Immature natural killer cell (primary cell): ENCODE measurements at regions not wholly inside any gene's neighbourhood (a gene's known extent, or its start where the extent isn't known, plus 50 kb on each side); places are given as distances from the start of the nearest gene placed in this dataset.

Source experiments
- DNase-seq, 3 donors: peaks; one replicate each; pipeline ENCODE4 v3.0.0; 2022; ENCODE audit warnings: mixed read lengths in 1 of 3
- H3K27ac Mint-ChIP-seq, 6 donors: one replicate each; pipeline ENCODE4 v1.8.0; 2020; ENCODE audit warnings: mixed read lengths in 6 of 6, mild to moderate bottlenecking in 5 of 6, inconsistent platforms in 4 of 6, moderate library complexity in 3 of 6
- H3K27me3 Mint-ChIP-seq, 3 donors: one replicate each; pipeline ENCODE4 v1.8.0; 2020 to 2021; ENCODE audit warnings: low read depth in 3 of 3, mild to moderate bottlenecking in 3 of 3, mixed read lengths in 3 of 3, moderate library complexity in 3 of 3, inconsistent platforms in 1 of 3
- H3K36me3 Mint-ChIP-seq, 3 donors: one replicate each; pipeline ENCODE4 v1.8.0; 2020; ENCODE audit warnings: mixed read lengths in 3 of 3, inconsistent platforms in 2 of 3, mild to moderate bottlenecking in 2 of 3
- H3K4me1 Mint-ChIP-seq, 2 donors: one replicate each; pipeline ENCODE4 v1.8.0; 2020; ENCODE audit warnings: inconsistent platforms in 2 of 2, mild to moderate bottlenecking in 2 of 2, mixed read lengths in 2 of 2, moderate library complexity in 1 of 2
- H3K4me3 Mint-ChIP-seq, 5 donors: one replicate each; pipeline ENCODE4 v1.8.0; 2020; ENCODE audit warnings: mild to moderate bottlenecking in 5 of 5, mixed read lengths in 5 of 5, inconsistent platforms in 3 of 5, moderate library complexity in 3 of 5
- H3K9me3 Mint-ChIP-seq, 6 donors: one replicate each; pipeline ENCODE4 v1.8.0; 2020; ENCODE audit warnings: mild to moderate bottlenecking in 6 of 6, mixed read lengths in 6 of 6, inconsistent platforms in 4 of 6, moderate library complexity in 3 of 6

DNA sequence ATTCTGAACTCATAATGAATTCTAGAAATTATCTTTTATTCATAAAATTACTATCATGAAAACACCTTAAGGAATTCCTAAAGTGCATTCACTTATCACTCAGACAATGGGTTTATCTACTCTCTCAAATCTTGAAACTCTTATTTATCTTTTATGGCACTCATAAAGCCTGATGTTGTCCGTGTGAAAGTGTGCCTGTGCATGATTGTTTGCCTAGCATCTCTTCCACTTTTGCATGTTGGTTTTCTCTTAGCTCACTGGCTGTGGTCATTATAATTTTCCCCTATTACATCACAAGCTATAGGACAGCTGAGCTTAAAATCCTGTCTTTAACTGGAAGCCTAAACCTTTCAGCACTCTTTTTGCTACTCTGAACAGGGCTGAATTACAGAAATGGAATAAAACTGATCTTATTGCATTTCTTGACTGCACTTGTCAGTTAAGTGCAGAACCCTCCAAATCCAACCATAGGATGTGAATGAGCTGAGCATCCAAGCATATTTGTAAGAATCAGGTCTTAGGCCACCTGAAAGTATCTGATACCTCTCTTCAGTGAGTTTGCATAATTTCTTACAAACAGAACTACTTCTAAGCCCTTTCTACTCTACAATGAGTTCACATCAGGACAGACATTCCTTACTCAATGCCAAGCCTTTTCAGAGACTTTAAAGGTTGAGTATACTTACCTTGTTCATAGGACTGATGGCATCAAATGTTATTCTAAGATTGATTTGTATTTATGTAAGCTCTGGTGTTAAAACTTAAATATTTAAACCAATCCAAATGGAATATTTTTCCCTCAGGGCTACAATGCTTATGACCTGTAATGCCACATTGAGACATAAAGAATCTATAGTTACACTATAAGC is 221.2 kb upstream of the KITLG start:
- Mint-ChIP-seq H3K4me3 (no peak overlapping the region), H3K4me1 (no peaks in the 10 kb centered on the region), H3K36me3 (no peaks in the 10 kb centered on the region), H3K27ac (no peak overlapping the region), H3K27me3 (no peaks in the 10 kb centered on the region), H3K9me3 (peaks cover 0 to 19% (median 4%) of the 10 kb centered on the region in 6 donors)
- DNase-seq: no peak

DNA sequence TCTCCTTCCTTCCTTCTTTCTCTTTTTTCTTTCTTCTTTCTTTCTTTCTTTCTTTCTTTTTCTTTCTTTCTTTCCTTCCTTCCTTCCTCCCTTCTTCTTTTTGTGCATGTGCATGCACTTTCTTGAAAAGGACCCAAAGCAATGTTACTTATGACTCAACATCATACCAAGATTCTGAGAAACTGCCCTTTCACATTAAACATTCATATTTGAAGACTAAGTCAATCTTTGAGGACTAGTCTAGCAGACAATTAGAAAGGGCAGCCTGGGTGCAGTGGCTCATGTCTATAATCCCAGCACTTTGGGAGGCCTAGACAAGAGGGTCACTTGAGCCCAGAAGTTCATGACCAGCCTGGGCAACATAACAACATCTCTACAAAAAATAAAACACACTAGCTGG is 212.8 kb upstream of the KITLG start:
- no peaks in the 10 kb centered on the region for H3K4me1 Mint-ChIP-seq
- DNase-seq: no peak
- no peak overlapping the region for H3K27ac Mint-ChIP-seq
- H3K9me3 Mint-ChIP-seq: peaks cover 3 to 33% (median 11%) of the 10 kb centered on the region in 6 donors
- no peak overlapping the region for H3K4me3 Mint-ChIP-seq
- no peaks in the 10 kb centered on the region for H3K36me3 Mint-ChIP-seq
- peaks cover 0 to 1% (median 1%) of the 10 kb centered on the region in 3 donors for H3K27me3 Mint-ChIP-seq

DNA sequence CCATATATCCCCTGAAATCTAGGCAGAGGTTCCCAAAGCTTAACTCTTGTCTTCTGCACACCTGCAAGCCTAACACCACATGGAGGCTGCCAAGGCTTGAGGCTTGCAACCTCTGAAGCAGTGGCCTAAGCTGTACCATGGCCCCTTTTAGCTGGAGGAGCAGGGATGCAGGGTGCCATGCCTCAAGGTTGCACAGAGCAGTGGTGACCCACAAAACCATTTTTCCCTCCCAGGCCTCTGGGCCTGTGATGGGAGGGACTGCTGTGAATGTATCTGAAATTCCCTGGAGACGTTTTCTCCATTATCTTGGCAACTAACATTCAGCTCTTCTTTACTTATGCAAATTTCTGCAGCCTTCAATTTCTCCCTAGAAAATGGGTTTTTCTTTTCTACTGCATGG is 210.0 kb upstream of the KITLG start:
- Mint-ChIP-seq H3K4me3 (no peak overlapping the region), H3K27me3 (peaks cover 0 to 1% (median 1%) of the 10 kb centered on the region in 3 donors), H3K27ac (no peak overlapping the region), H3K4me1 (no peaks in the 10 kb centered on the region), H3K36me3 (no peaks in the 10 kb centered on the region), H3K9me3 (peaks cover 3 to 21% (median 11%) of the 10 kb centered on the region in 6 donors)
- no peak for DNase-seq

DNA sequence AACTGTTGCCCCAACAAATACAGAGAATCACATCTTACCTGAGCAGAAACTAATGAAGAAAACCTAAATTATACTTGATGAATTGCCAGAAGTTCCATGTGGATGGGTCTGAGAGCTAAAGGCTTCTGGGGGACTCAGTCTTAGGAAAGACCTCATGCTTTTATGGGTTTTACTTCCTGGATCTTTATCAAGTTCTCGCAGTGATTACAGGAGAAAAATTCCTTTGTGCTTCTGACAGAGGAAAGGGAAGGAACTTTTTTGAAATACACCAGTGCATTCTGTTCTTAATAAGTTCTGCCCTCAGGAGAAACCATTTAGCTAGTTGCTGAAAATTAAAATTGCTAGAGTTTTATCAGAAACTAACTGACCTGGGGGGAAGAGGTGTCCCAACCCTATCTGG is 203.9 kb upstream of the KITLG start:
- Mint-ChIP-seq H3K36me3 (no peaks in the 10 kb centered on the region), H3K9me3 (peaks cover 4 to 13% (median 8%) of the 10 kb centered on the region in 6 donors), H3K27me3 (peaks cover 0 to under 1% (median 0%) of the 10 kb centered on the region in 3 donors), H3K27ac (no peak overlapping the region), H3K4me1 (no peaks in the 10 kb centered on the region), H3K4me3 (no peak overlapping the region)
- DNase-seq: no peak

- no peak overlapping the region for H3K27ac Mint-ChIP-seq
- DNase-seq: no peak
- no peaks in the 10 kb centered on the region for H3K27me3 Mint-ChIP-seq
- H3K4me3 Mint-ChIP-seq: no peak overlapping the region
- H3K36me3 Mint-ChIP-seq: no peaks in the 10 kb centered on the region
- H3K9me3 Mint-ChIP-seq: peaks cover 4 to 13% (median 5%) of the 10 kb centered on the region in 6 donors
- no peaks in the 10 kb centered on the region for H3K4me1 Mint-ChIP-seq
These were observed 202.1 kb upstream of the KITLG start for GRCh38 chr12:88782351-88782750.

GRCh38 chr12:88781909-88782308 is 201.6 kb upstream of the KITLG start:
- DNase-seq: no peak
- no peaks in the 10 kb centered on the region for H3K36me3 Mint-ChIP-seq
- no peak overlapping the region for H3K4me3 Mint-ChIP-seq
- peaks cover 4 to 13% (median 5%) of the 10 kb centered on the region in 6 donors for H3K9me3 Mint-ChIP-seq
- no peaks in the 10 kb centered on the region for H3K4me1 Mint-ChIP-seq
- no peaks in the 10 kb centered on the region for H3K27me3 Mint-ChIP-seq
- H3K27ac Mint-ChIP-seq: no peak overlapping the region

DNA sequence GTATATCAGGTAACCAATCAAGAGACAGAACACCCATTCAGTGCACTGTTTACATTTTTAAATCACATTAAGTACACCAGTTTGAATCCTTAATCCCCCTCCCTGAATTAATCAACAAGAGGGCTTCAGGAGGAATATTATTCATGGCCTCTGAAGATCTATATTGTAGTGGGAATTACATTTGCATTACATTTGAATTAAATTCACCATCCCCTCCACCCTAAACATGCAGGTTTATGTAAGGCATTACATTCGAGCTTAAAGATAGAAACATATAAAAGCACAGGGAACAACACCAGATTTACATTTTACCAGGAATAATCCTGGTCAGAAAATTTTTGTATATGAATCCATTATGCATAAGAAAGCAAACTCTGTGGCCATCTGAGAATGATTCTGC is 197.8 kb upstream of the KITLG start:
- Mint-ChIP-seq H3K4me3 (no peak overlapping the region), H3K27ac (no peak overlapping the region), H3K36me3 (no peaks in the 10 kb centered on the region), H3K9me3 (peaks cover 0 to 10% (median 2%) of the 10 kb centered on the region in 6 donors), H3K27me3 (no peaks in the 10 kb centered on the region), H3K4me1 (no peaks in the 10 kb centered on the region)
- DNase-seq: no peak

DNA sequence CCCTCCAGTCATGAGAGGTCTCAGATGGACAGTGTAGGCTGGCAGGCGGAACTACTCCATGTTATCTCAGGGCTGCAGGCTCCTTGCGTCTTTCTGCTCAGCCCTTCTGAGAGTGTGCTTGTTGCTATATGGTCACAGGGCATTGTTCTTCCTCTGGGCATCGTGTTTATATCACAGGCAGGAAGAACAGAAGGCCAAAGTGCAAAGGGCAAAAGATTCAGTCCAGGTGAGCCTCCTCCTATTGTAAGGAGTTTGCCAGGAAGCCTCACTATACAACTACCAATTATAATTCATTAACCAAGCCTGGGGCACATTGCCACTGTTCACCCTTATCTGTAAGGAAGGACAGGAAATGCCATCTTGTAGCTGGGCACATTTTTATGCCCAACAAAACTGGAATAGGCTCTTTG is 195.5 kb upstream of the KITLG start:
- H3K9me3 Mint-ChIP-seq: peaks cover 0 to 6% (median 4%) of the 10 kb centered on the region in 6 donors
- no peaks in the 10 kb centered on the region for H3K4me1 Mint-ChIP-seq
- no peaks in the 10 kb centered on the region for H3K36me3 Mint-ChIP-seq
- no peak overlapping the region for H3K27ac Mint-ChIP-seq
- H3K27me3 Mint-ChIP-seq: no peaks in the 10 kb centered on the region
- no peak for DNase-seq
- no peak overlapping the region for H3K4me3 Mint-ChIP-seq

DNA sequence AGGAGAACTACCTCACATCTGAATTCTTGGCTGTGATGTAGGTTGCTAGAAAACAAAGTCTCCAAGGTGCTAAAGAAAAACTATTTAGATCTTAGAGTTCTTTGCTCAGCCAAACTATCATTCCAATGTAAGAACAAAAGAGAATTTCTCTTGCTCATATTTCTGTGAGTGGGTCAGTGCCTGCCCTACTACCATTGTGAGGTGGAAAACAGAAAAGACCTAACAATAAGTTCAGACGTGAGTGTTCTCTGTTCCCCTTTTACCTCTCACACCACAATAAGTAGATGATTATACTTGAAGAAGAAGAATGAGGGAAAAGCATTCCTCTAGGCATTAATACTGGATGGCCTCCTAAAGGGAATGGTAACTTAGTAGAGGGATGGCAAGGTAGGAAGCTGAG is 187.4 kb upstream of the KITLG start:
- no peaks in the 10 kb centered on the region for H3K4me1 Mint-ChIP-seq
- DNase-seq: no peak
- H3K27ac Mint-ChIP-seq: no peak overlapping the region
- no peak overlapping the region for H3K4me3 Mint-ChIP-seq
- H3K9me3 Mint-ChIP-seq: peaks cover 0 to 10% (median 3%) of the 10 kb centered on the region in 6 donors
- peaks cover 0 to 3% (median 1%) of the 10 kb centered on the region in 3 donors for H3K27me3 Mint-ChIP-seq
- H3K36me3 Mint-ChIP-seq: no peaks in the 10 kb centered on the region

GRCh38 chr12:88764781-88765480 is 184.7 kb upstream of the KITLG start:
- Mint-ChIP-seq H3K4me3 (no peak overlapping the region), H3K27ac (no peak overlapping the region), H3K36me3 (no peaks in the 10 kb centered on the region), H3K27me3 (peaks cover 0 to 3% (median 1%) of the 10 kb centered on the region in 3 donors), H3K9me3 (peaks cover 0 to 12% (median 7%) of the 10 kb centered on the region in 6 donors), H3K4me1 (no peaks in the 10 kb centered on the region)
- no peak for DNase-seq

DNA sequence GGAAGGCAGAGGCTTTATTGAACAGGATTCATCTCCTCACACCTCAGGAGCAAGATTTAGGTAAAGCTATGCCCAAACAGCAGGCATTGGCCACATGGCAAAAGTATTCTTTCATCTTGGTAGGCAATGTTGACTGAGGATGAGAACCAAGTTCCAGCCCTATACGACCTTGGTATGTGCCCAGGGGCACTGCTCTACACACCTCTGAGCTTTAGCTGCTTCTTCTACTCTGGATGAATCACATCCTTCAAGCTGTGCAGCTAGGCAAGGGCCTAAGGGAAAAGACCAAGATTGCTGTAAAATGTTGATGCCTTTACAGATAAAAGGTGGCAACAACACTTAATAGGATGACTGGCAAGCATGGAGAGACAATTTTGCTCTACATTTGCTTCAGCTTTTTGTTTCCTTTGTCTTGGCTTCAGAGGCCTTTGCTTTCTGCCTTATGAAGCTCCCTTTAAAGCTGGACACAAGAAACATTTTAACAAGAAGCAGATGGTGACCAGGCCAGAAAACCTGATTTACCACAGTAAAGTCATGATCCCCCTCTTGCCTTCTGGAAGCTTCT is 183.3 kb upstream of the KITLG start:
- Mint-ChIP-seq H3K36me3 (no peaks in the 10 kb centered on the region), H3K27ac (no peak overlapping the region), H3K4me3 (no peak overlapping the region), H3K4me1 (no peaks in the 10 kb centered on the region), H3K9me3 (peaks cover 0 to 12% (median 6%) of the 10 kb centered on the region in 6 donors), H3K27me3 (peaks cover 0 to 1% (median 0%) of the 10 kb centered on the region in 3 donors)
- no peak for DNase-seq

DNA sequence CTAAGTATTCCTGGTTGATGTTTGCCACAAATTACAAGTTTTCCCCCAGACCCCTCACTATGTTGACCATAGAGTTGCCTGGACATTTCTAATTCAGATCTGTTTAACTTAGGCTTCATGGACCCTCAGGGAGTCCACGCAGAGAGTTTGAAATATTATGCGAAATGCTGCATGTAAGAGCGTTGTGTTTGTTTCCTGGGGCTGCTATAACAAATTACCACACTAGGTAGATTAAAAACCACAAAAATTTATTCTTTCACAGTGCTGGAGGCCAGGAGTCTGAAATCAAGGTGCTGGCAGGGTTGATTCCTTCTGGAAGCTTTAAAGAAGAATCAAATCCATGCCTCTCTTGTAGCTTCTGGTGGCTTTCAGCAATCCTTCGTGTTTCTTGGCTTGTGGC is 177.9 kb upstream of the KITLG start:
- Mint-ChIP-seq H3K9me3 (peaks cover 0 to 25% (median 7%) of the 10 kb centered on the region in 6 donors), H3K27ac (no peak overlapping the region), H3K36me3 (no peaks in the 10 kb centered on the region), H3K4me3 (no peak overlapping the region), H3K4me1 (no peaks in the 10 kb centered on the region), H3K27me3 (peaks cover 0 to 1% (median 0%) of the 10 kb centered on the region in 3 donors)
- no peak for DNase-seq

DNA sequence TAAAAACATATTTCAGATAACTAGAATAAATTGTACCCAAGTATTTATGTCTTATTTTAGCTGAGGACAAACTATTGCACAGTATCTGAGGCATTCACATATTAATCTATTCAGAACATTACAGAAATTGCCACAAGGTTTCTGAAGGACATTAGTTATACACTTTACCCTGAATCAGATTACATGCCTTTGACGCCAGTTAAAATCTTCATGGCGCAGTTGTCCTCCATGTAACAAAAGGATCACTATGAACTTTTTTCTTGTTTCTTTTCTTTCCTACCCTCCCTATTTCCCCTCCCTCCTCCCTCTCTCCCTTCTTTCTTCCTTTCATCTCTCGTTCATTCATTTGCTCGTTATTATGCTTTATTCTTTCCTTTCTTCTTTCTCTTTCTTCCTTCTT is 176.6 kb upstream of the KITLG start:
- no peak overlapping the region for H3K27ac Mint-ChIP-seq
- H3K36me3 Mint-ChIP-seq: no peaks in the 10 kb centered on the region
- DNase-seq: no peak
- no peak overlapping the region for H3K4me3 Mint-ChIP-seq
- peaks cover 1 to 21% (median 4%) of the 10 kb centered on the region in 6 donors for H3K9me3 Mint-ChIP-seq
- no peaks in the 10 kb centered on the region for H3K4me1 Mint-ChIP-seq
- H3K27me3 Mint-ChIP-seq: peaks cover 0 to 2% (median 0%) of the 10 kb centered on the region in 3 donors

- peaks cover 1 to 21% (median 4%) of the 10 kb centered on the region in 6 donors for H3K9me3 Mint-ChIP-seq
- DNase-seq: no peak
- no peak overlapping the region for H3K4me3 Mint-ChIP-seq
- peaks cover 0 to 2% (median 0%) of the 10 kb centered on the region in 3 donors for H3K27me3 Mint-ChIP-seq
- H3K27ac Mint-ChIP-seq: no peak overlapping the region
- H3K36me3 Mint-ChIP-seq: no peaks in the 10 kb centered on the region
- no peaks in the 10 kb centered on the region for H3K4me1 Mint-ChIP-seq
These were observed 175.9 kb upstream of the KITLG start for GRCh38 chr12:88756153-88756552.
